Epithelial cell of esophagus (primary cell): ENCODE measurements at regions not wholly inside any gene's neighbourhood (a gene's known extent, or its start where the extent isn't known, plus 50 kb on each side); places are given as distances from the start of the nearest gene placed in this dataset.

Experiments
- DNase-seq: peaks from one replicate; pipeline ENCODE4 v3.0.0; 2010; ENCODE audit warnings: low read depth
- H3K4me3 ChIP-seq: 2 replicates; pipeline ENCODE4 v1.5.1; 2011; ENCODE audit warnings: mild to moderate bottlenecking, low read length, control low read depth
- TF ChIP-seq, protein P1 (sequence below): IDR thresholded peaks from 2 replicates; pipeline ENCODE4 v1.5.1; 2011; ENCODE audit warnings: low read depth, mild to moderate bottlenecking, low read length, control low read depth, inconsistent platforms; ENCODE audit not compliant: insufficient read depth; ENCODE audit errors: missing control alignments

DNA sequence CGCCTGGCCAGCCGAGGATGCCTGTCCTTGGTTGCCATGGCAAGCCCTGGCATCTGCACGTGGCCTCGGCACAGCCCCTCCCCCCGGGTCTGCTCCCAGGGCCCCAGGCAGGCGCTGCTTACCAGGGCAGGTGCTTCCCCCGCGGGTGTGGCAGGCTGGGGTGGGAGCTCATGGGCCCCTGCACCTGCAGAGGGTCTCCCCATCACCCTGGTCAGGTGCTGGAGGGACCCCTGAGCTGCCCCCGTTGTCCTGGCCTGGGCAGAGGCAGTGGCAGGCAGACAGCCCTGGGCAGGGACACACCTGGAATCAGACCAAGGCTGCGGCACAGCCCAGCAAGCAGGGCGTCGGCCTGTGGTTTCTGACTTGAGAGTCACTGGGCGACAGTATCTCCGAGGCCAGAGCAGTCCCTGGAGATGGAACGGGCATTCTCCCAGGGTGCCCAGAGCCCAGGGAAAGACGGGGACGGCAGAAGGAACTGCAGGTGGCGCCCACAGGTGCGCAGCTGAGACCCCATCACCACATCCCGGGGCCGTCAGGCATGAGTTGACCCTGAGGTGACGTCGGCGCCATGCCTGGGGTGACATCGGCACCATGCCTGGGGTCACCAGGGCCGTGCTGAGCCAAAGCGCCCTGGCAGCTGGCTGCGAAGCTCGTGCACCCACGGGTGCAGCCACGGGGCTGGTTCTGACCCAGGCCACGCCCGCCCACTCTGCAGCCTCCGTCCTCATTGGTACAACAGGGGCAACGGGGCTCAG, 56.1 kb upstream of the FBRSL1 start:
- TF ChIP-seq, protein P1, sequence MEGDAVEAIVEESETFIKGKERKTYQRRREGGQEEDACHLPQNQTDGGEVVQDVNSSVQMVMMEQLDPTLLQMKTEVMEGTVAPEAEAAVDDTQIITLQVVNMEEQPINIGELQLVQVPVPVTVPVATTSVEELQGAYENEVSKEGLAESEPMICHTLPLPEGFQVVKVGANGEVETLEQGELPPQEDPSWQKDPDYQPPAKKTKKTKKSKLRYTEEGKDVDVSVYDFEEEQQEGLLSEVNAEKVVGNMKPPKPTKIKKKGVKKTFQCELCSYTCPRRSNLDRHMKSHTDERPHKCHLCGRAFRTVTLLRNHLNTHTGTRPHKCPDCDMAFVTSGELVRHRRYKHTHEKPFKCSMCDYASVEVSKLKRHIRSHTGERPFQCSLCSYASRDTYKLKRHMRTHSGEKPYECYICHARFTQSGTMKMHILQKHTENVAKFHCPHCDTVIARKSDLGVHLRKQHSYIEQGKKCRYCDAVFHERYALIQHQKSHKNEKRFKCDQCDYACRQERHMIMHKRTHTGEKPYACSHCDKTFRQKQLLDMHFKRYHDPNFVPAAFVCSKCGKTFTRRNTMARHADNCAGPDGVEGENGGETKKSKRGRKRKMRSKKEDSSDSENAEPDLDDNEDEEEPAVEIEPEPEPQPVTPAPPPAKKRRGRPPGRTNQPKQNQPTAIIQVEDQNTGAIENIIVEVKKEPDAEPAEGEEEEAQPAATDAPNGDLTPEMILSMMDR = no peak
- H3K4me3 ChIP-seq = no peak overlapping the region
- DNase-seq = no peak

DNA sequence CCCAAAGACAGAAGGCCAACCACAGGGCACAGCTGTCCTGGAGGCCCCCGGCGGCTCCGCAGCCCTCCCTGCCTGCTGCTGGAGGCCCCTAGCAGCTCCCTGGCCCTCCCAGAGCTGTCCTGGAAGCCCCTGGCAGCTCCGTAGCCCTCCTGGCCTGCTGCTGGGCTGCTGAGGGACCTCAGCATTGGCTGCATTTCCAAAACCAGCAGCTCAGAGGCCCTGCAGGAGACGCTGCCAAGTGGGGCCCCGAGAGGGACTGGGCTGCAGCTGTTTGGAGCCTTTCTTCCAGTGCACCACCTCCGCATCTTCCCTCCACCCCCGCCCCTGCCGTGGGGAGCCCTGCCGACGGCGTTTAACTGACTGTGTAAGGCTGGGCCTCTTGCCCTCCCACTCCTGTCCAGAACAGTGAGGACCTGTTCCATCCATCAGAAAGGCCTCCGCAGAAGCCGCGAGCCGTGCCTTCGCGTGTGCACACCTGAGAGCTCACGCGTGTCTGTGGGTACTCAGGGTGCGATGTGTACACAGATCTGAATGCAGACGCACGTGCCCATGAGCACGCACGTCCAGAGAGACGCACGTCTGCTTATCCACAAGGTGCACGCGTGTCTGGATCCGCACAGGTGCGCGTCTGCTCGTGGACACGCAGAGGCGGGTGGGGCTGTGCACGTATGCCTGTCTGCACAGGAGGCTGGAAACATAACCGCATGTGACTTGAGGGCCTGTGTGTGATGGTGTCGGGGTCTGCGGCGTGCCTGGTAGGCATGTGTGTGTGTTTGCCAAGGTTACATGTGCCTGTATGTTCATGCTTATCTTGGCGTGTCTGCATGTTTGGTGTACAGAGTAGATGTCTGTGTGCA, 57.0 kb upstream of the FBRSL1 start:
- no peak for DNase-seq
- no peak overlapping the region for H3K4me3 ChIP-seq
- TF ChIP-seq, protein P1 = no peak

DNA sequence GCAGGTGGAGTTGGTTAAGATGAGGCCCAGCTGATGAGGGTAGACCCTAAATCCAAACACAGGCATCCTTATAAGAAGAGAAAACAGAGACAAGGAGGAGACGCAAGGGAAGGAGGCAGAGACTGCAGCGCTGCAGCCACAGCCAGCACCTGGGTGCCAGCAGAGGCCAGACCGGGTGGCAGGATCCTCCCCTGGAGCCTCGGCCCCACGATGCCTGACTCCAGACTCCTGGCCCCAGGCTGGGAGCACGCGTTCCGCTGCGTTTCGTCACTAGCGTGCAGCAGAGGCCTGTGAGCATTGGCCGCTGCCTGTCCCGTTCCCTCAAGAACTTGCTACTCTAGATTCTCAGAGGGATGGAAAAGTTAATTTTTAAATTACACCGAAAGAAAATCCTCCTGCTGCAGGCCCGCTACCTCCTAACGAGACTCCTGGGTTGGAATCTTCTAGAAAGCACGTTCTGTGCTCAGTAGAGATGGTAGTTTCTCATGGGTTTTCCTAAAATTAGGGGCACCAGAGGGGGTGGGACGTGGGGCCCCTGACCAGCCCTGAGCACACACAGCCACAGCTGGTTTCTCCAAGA, 57.7 kb upstream of the FBRSL1 start:
- DNase-seq = no peak
- TF ChIP-seq, protein P1 = no peak
- no peak overlapping the region for H3K4me3 ChIP-seq

DNA sequence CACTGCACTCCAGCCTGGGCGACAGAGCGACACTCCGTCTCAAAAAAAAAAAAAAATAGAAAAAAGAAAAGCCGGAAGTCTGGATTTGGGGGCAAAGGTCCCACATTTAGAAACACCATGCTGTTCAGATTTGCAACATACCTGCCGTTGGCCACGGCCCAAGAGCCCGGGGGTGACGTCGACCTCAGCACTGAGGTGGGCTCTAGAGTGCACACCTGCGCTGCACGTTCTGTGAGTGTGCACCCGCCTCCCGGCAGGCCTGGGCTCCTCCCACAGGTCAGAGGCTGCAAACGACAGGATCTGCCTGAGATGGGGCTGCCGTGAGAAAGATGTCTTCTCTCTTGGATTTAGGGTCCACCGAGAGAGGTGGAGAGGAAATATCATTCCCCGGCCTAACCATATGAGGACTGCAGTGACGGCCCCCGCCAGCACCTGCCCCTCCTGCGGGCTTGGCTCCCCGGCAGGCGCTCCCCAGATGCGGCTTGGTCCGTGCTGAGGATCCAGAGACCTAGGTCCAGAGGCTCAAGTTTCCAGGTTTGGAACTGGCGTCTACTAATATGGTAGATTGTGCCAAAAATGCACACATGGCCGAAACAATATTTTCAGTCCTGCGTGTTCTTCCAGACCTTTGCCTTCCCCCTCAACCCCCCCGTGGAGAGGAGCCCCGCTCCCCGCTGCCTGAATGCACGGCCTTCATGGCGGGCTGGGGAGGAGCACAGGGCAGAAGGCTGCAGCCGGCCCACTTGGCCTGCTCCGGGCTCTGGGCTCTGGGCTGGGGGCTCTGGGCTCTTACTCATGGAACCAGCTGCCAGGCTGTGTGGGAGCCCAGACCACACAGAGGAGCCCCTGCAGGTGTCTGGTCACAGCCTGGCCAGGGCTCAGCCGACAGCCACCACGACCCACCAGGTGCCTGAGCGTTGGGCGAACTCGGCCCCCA, 58.8 kb upstream of the FBRSL1 start:
- DNase-seq = no peak
- no peak overlapping the region for H3K4me3 ChIP-seq
- TF ChIP-seq, protein P1 = no peak

DNA sequence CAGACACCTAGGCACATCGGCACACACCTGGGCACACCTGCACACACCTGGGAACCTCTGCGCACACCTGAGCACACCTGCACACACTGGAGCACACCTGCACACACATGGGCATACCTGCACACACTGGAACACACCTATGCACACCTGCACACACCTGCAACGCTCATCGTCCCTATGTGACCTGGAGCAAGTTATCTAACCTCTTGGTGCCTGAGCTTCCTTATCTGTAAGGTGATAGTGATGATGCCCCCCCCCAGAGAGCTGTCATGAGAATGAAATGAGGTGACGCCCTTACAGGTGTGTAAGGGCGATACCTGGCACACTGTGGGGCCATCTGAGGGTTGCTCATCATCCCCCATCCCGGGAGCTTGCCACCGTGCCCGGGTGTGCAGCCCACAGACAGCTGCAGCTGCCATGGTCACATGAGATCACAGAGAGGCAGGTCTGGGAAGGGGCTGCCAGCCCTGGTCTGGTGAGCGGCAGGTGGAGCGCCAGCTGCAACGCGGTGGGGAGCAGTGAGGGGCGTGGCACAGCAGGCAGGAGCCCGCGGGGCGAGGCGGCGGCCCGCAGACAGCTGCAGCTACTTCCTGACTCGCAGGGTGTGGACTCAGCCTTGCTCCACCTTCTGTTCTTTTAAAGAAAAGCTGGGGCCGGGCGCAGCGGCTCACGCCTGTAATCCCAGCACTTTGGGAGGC, 59.9 kb upstream of the FBRSL1 start:
- no peak overlapping the region for H3K4me3 ChIP-seq
- DNase-seq = peak; percentile 60
- TF ChIP-seq, protein P1 = no peak

DNA sequence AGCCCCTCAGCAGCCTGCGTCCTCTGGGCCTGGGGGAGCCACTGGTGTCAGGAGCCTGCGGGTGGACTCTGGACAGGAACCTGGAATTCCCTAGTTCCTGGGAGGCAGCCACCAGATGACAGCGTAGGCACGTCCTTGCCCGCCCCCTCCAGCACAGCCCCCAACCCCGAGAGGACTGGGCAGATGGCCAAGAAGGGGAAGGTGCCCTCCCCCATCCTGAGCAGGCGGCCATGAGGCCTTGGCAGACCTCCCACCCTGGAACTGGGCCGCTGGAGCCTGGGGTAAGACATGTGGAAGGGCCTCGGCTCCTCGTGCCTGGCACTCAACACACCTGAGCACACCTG, 60.4 kb upstream of the FBRSL1 start:
- no peak for DNase-seq
- H3K4me3 ChIP-seq = no peak overlapping the region

More for the DNA sequence above, 60.4 kb upstream of the FBRSL1 start:
- TF ChIP-seq, protein P1 = no peak
